ENCODE measurements at regions not wholly inside any gene's neighbourhood (a gene's known extent, or its start where the extent isn't known, plus 50 kb on each side); places are given as distances from the start of the nearest gene placed in this dataset.

- DNase-seq (ENCODE audit: low read depth in 4 of 4, low spot score in 3 of 4), result no peak
Observed at GRCh38 chr11:109553284-109553683, 131.3 kb downstream of the C11orf87 start.

- no peak for DNase-seq (ENCODE audit: low read depth in 4 of 4, low spot score in 3 of 4)
Observed at GRCh38 chr11:109554951-109555350, 133.0 kb downstream of the C11orf87 start.

GRCh38 chr11:109564241-109564640 lies 142.3 kb downstream of the C11orf87 start:
- no peak for DNase-seq (ENCODE audit: low read depth in 4 of 4, low spot score in 3 of 4)

GRCh38 chr11:109582470-109582869 lies 160.5 kb downstream of the C11orf87 start:
- DNase-seq (ENCODE audit: low read depth in 4 of 4, low spot score in 3 of 4), result no peak

GRCh38 chr11:109584001-109584972 lies 162.3 kb downstream of the C11orf87 start:
- no peak for DNase-seq (ENCODE audit: low read depth in 4 of 4, low spot score in 3 of 4)

- no peak for DNase-seq (ENCODE audit: low read depth in 4 of 4, low spot score in 3 of 4)
Observed at GRCh38 chr11:109586789-109587188, 164.8 kb downstream of the C11orf87 start.

GRCh38 chr11:109590782-109591181 lies 168.8 kb downstream of the C11orf87 start:
- no peak for DNase-seq (ENCODE audit: low read depth in 4 of 4, low spot score in 3 of 4)

- DNase-seq (ENCODE audit: low read depth in 4 of 4, low spot score in 3 of 4), result no peak
Observed at GRCh38 chr11:109597336-109597735, 175.3 kb downstream of the C11orf87 start.

GRCh38 chr11:109604481-109605400 lies 182.8 kb downstream of the C11orf87 start:
- DNase-seq (ENCODE audit: low read depth in 4 of 4, low spot score in 3 of 4), result no peak

GRCh38 chr11:109606256-109606655 lies 184.3 kb downstream of the C11orf87 start:
- DNase-seq (ENCODE audit: low read depth in 4 of 4, low spot score in 3 of 4), result no peak

- no peak for DNase-seq (ENCODE audit: low read depth in 4 of 4, low spot score in 3 of 4)
Observed at GRCh38 chr11:109609454-109610185, 187.6 kb downstream of the C11orf87 start.

- no peak for DNase-seq (ENCODE audit: low read depth in 4 of 4, low spot score in 3 of 4)
Observed at GRCh38 chr11:109612496-109612895, 190.5 kb downstream of the C11orf87 start.

GRCh38 chr11:109619498-109619897 lies 197.5 kb downstream of the C11orf87 start:
- no peak for DNase-seq (ENCODE audit: low read depth in 4 of 4, low spot score in 3 of 4)

- DNase-seq (ENCODE audit: low read depth in 4 of 4, low spot score in 3 of 4), result no peak
Observed at GRCh38 chr11:109629734-109630133, 207.7 kb downstream of the C11orf87 start.

GRCh38 chr11:109641549-109641948 lies 219.6 kb downstream of the C11orf87 start:
- peak; percentile 28 to 44 (median 37) for DNase-seq (ENCODE audit: low read depth in 4 of 4, low spot score in 3 of 4)

GRCh38 chr11:109644152-109644551 lies 222.2 kb downstream of the C11orf87 start:
- no peak for DNase-seq (ENCODE audit: low read depth in 4 of 4, low spot score in 3 of 4)

GRCh38 chr11:109648804-109649203 lies 226.8 kb downstream of the C11orf87 start:
- DNase-seq (ENCODE audit: low read depth in 4 of 4, low spot score in 3 of 4), result no peak

- no peak for DNase-seq (ENCODE audit: low read depth in 4 of 4, low spot score in 3 of 4)
Observed at GRCh38 chr11:109654091-109654490, 232.1 kb downstream of the C11orf87 start.

- no peak for DNase-seq (ENCODE audit: low read depth in 4 of 4, low spot score in 3 of 4)
Observed at GRCh38 chr11:109658190-109658589, 236.2 kb downstream of the C11orf87 start.

- no peak for DNase-seq (ENCODE audit: low read depth in 4 of 4, low spot score in 3 of 4)
Observed at GRCh38 chr11:109667719-109668118, 245.7 kb downstream of the C11orf87 start.

Data from right renal pelvis (tissue), 4 donors.